GM12872 (cell line): ENCODE measurements at regions not wholly inside any gene's neighbourhood (a gene's known extent, or its start where the extent isn't known, plus 50 kb on each side); places are given as distances from the start of the nearest gene placed in this dataset.

Experiments used
- TF ChIP-seq, protein P1 (sequence below): IDR thresholded peaks from 3 replicates; pipeline ENCODE4 v1.5.1; 2011; ENCODE audit warnings: low read depth, mild to moderate bottlenecking, low read length, moderate library complexity; ENCODE audit not compliant: insufficient read depth

DNA sequence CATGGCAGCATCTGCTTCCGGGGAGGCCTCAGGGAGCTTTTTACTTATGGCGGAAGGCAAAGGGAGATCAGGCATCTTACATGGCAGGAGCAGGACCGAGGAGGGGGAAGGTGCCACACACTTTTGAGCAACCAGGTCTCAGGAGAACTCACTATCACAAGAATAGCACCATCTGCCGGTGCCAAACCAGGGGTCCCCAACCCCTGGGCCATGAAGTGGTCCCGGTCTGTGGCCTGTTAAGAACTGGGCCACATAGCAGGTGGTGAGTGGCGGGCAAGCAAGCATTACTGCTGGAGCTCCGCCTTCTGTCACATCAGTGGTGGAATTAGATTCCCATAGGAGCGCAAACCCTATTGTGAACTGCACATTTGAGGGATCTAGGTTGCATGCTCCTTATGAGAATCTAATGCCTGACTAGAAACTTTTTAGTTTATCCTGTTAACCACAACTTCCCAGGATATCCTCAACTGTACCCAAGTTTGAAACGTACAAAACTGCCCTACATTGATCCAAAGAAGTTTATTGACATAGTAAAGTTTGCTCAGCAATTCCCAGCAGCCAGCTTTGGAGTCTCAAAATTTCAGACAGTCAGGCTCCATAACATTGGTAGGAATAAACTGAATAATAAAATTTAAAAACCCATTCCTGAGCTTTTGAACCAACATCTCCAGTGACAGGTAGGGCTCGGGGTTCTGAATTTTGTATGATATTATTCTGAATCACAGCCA lies 228.4 kb upstream of the TAC1 start:
- TF ChIP-seq, protein P1, sequence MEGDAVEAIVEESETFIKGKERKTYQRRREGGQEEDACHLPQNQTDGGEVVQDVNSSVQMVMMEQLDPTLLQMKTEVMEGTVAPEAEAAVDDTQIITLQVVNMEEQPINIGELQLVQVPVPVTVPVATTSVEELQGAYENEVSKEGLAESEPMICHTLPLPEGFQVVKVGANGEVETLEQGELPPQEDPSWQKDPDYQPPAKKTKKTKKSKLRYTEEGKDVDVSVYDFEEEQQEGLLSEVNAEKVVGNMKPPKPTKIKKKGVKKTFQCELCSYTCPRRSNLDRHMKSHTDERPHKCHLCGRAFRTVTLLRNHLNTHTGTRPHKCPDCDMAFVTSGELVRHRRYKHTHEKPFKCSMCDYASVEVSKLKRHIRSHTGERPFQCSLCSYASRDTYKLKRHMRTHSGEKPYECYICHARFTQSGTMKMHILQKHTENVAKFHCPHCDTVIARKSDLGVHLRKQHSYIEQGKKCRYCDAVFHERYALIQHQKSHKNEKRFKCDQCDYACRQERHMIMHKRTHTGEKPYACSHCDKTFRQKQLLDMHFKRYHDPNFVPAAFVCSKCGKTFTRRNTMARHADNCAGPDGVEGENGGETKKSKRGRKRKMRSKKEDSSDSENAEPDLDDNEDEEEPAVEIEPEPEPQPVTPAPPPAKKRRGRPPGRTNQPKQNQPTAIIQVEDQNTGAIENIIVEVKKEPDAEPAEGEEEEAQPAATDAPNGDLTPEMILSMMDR: no peak

DNA sequence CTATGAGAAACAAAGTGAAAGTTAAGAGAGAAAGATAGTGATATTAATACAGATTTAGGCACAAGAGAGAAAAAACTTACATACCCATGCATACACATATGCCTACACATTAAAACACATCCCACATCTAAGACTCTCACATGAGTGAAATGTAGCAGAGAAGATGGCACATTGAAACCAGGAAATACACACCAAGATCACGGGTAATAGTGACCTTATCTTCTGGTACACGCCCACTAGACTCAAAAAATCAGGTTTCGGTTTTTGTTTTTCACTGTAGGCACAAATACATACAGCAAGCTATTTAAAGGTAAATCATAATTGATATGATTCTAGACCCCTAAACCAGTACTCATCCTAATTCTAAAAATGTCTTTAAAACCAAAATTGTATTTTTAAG lies 225.2 kb upstream of the TAC1 start:
- TF ChIP-seq, protein P1: no peak

DNA sequence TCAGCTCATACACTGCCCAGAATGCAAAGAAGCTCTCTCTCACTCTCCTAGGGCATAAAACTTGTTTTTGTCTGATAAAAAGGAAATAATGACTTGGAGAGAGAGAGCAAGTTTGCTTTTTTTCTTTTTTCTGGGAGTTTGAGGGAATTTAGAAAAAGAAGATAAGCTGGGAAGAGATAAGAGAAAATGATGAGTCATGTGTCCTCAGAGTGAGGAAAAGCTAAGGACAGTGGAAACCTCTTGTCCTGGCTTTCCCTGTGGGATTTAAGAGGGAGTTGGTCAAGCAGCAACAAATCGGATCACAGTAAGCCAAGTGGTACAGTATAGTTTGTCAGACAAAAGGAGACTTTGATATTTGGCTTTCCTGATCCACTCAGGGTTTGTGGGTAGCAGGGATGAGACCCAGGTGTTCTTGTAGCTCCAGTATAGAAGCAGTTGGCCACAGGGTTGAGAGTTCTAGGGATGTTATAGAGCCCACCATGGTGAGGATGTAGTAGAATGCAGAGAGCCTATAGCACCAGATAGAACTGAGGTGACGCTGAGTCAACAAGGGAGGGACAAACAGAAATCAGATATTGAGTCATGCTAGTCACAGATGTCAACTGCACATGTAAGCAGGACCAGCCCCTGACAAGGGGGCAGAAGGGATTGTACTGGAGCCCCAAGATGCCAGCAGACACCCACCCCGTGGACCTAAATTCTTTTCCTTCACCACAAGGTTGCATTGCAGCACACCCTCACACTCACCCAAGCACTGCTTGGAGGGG lies 219.3 kb upstream of the TAC1 start:
- TF ChIP-seq, protein P1: no peak

DNA sequence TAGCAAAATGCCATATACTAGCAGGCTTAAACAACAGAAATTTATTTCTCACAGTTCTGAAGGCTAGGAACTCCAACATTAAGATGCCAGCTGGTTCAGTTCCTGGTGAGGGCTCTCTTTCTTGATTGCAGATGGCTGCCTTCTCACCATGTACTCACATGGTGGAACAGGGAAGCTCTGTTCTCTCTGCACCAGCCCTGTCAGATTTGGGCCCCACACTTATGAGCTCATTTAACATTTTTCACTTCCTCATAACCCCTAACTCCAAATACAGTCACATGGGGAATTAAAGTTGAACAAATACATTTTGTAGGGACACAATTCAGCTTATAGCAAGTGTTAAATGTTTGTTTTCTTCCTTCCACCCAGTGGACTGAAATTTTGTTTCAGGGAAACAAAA lies 218.6 kb upstream of the TAC1 start:
- TF ChIP-seq, protein P1: no peak

DNA sequence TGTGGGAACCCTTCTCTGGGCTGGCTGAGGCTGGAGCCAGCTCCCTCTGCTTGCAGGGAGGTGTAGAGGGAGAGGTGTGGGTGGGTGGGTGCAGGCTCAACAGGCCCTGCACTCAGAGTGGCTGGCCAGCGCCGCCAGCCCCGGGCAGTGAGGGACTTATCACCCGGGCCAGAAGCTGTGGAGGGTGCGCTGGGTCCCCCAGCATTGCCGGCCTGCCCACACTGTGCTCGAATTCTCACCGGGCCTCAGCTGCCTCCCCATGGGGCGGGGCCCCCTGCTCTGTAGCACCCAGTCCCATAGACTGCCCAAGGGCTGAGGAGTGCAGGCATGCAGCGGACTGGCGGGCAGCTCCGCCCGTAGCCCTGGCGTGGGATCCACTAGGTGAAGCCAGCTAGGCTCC lies 190.7 kb upstream of the TAC1 start:
- TF ChIP-seq, protein P1: no peak

DNA sequence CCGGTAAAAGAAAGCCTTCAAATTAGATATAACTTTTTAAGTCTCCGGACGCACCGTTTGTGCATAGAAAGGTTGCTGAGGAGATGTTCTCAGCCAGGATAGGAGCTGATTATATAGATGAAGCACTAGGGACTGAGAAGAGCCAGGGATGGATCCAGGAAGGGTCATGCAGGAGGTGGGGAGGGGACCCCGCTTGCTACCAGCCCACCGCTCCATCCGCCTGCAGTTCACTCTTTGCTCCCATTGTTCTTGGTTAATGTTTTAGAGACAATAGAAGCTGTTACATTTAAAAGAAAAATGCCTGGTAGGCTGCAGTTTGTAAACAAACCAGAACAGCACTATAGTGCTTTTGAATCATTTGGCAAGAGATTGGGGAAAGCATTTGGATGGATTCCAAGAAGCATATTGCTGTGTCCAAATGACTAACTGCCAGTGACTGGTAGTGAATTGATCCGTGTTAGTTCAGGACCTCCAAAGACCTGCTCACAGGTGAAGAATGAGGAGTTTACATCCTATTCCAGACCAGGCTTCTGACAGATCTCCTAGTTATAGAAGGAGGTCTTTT lies 175.9 kb upstream of the TAC1 start:
- TF ChIP-seq, protein P1: no peak

DNA sequence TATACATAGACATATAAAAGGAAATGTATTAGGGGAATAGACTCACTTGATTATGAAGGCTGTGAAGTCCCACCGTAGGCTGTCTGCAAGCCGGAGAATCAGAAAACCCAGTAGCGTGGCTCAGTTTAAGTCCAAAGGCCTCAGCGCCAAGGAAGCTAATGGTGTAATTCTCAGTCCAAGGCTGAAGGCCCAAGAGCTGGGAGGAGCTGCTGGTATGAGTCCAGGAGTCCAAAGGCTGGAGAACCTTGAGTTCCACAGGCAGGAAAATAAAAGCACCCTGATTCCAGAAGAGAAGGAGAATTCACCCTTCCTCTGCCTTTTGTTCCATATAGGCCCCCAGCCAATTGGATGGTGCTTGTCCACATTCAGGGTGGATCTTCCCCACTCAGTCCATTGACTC lies 166.2 kb upstream of the TAC1 start:
- TF ChIP-seq, protein P1: no peak
